Ovary (tissue), 7 donors: ENCODE measurements at regions not wholly inside any gene's neighbourhood (a gene's known extent, or its start where the extent isn't known, plus 50 kb on each side); places are given as distances from the start of the nearest gene placed in this dataset.

Experiments used
- DNase-seq, 5 donors: peaks; one replicate each; pipeline ENCODE4 v3.0.0-alpha.2; 2019 to 2020
- H3K27ac ChIP-seq, 2 donors: fragments of 200-600 bp; one replicate each; pipeline versions ENCODE4 v1.5.1 to v1.8.0; 2019 to 2022
- H3K27me3 ChIP-seq: fragments of 200-600 bp; one replicate; pipeline ENCODE4 v1.8.0; 2022
- H3K36me3 ChIP-seq: fragments of 200-600 bp; sonication (generic); one replicate; pipeline ENCODE4 v1.5.1; 2019
- H3K4me1 ChIP-seq: one replicate; pipeline ENCODE4 v1.8.1; 2013; ENCODE audit warnings: mild to moderate bottlenecking, moderate library complexity; ENCODE audit not compliant: insufficient read depth
- H3K4me3 ChIP-seq: fragments of 200-600 bp; sonication (generic); one replicate; pipeline ENCODE4 v1.5.1; 2017
- H3K9me3 ChIP-seq, 2 donors: fragments of 200-600 bp in 1 of 2; sonication (generic) in 1 of 2; one replicate each; pipeline versions ENCODE4 v1.5.1 to v1.8.1; 2013 to 2019; ENCODE audit warnings: mild to moderate bottlenecking in 1 of 2, moderate library complexity in 1 of 2
- CTCF ChIP-seq, 3 donors: fragments of 450-650 bp in 2 of 3; fragments of 200-600 bp in 1 of 3; IDR thresholded peaks; one replicate each; pipeline versions ENCODE4 v1.5.1 to v1.8.0; 2016 to 2022; ENCODE audit warnings: antibody characterized with exemption in 3 of 3, mild to moderate bottlenecking in 1 of 3
- EP300 ChIP-seq: sonication (generic); formaldehyde crosslinking; IDR thresholded peaks from one replicate; pipeline ENCODE4 v1.6.1; 2017; ENCODE audit warnings: antibody characterized with exemption
- POLR2A ChIP-seq: fragments of 450-650 bp; IDR thresholded peaks from one replicate; pipeline ENCODE4 v1.6.1; 2017; ENCODE audit warnings: antibody characterized with exemption, mild to moderate bottlenecking, moderate library complexity
- WGBS, 3 donors: extraction: QIAGEN DNeasy Blood & Tissue Kit in 1 of 3; methylation state at CpG; one replicate each; pipeline versions ENCODE4 v1.1.5 to v1.1.7; 2013 to 2017; 5-methylcytosine and 5-hydroxymethylcytosine counted together
- intact Hi-C, 4 donors: fragments of 100-400 bp; cut with DNase I; formaldehyde crosslinking; loops; one replicate each; pipeline versions ENCODE4 v1.11.0 to v1.15.1; 2022 to 2023
- donor health status: DM: no; HTN: no; CAD: no; lungs with moderate emphysema.
- donor health status: DM: no; HTN: no; CAD: no.
- donor health status: Bipolar disorder and iron deficiency.
- donor health status: DM: no; HTN: no; CAD: no.
- donor health status: DM: yes; HTN: yes; CAD: no.

- H3K27me3 ChIP-seq = no peaks in the 10 kb centered on the region
- H3K4me1 ChIP-seq = no peaks in the 10 kb centered on the region
- H3K9me3 ChIP-seq = no peaks in the 10 kb centered on the region
- intact Hi-C loops = no loop called here
- no peak overlapping the region for H3K27ac ChIP-seq
- no peak overlapping the region for H3K4me3 ChIP-seq
- H3K36me3 ChIP-seq = no peaks in the 10 kb centered on the region
- DNase-seq = no peak
- no peak for TF ChIP-seq EP300
- no peak for TF ChIP-seq CTCF (IDR thresholded peaks at IDR 0.05)
- no peak for TF ChIP-seq POLR2A
- WGBS, 3 donors = 79 to 90% (median 87%) methylated on average over 2 of the region's 2 CpGs
Observed at GRCh38 chrX:10062980-10063379, 93.8 kb upstream of the CLCN4 start.

DNA sequence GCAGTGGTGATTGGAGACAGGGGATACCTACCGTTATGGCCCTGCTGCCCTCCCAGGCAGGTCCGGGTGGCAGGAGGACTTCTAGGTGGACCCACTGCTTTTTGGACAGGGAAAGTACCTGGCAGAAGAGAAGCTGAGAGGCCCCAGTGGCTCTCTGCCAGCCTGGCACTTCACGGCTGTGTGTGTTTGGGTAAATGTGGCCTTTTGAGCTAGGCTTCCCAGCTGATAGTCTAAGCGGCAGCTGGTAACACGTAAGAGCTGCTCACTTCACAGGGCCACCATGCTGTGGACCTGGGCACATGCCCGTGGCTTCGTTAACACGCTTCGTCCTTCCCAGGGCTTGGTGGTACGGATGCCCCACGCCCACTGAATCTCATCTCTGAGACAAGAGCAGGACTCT is 92.0 kb upstream of the CLCN4 start:
- Histone ChIP-seq H3K27ac (no peak overlapping the region), H3K36me3 (no peaks in the 10 kb centered on the region), H3K4me1 (no peaks in the 10 kb centered on the region), H3K4me3 (no peak overlapping the region), H3K9me3 (no peaks in the 10 kb centered on the region), H3K27me3 (no peaks in the 10 kb centered on the region)
- TF ChIP-seq CTCF (IDR thresholded peaks at IDR 0.05) (no peak), POLR2A (no peak), EP300 (no peak)
- 84 to 88% (median 85%) methylated on average over 11 of the region's 11 CpGs for WGBS, 3 donors
- no peak for DNase-seq
- intact Hi-C loops = no loop called here

GRCh38 chrX:10070714-10071436 is 85.9 kb upstream of the CLCN4 start:
- no peak for TF ChIP-seq EP300
- no peak for TF ChIP-seq CTCF (IDR thresholded peaks at IDR 0.05)
- no peak for TF ChIP-seq POLR2A
- Histone ChIP-seq H3K27ac (no peak overlapping the region), H3K9me3 (no peaks in the 10 kb centered on the region)

DNA sequence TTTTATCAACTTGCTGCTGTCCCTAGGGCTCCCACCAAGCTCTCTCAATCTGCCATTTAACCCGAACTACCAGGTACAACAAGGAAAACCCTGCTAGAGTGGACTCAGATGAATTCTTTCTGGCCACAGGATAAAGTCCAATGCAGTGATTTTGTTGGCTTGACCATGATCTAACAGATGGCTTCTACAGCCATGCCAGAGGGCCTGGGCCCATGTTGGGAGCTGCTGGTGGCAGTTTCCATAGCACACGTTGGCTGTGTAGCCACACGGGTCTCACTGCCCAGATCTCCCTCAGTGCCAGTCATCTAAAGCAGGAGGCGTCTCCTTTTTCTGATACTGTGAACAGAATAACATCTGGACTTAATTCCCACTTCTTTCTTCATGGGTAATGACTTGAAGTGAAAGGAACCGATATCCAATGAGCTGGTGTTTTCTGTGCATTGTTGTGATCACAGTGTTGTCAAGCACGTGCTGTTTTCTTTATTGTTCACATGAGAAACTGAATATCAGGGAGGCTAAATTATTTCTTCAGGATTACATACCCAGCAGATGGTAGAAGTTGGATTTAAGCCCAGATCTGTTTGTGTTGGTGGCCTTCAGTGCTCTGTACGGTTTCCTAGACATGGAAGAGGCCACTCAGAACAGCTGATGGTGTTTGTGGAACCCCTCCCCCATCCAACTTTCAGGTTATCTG is 85.2 kb upstream of the CLCN4 start:
- Histone ChIP-seq H3K9me3 (no peaks in the 10 kb centered on the region), H3K27me3 (no peaks in the 10 kb centered on the region), H3K4me1 (no peaks in the 10 kb centered on the region), H3K4me3 (no peak overlapping the region), H3K36me3 (no peaks in the 10 kb centered on the region), H3K27ac (no peak overlapping the region)
- no peak for DNase-seq
- TF ChIP-seq EP300 (no peak), POLR2A (no peak), CTCF (IDR thresholded peaks at IDR 0.05) (no peak)
- WGBS, 3 donors = 57 to 64% (median 63%) methylated on average over 7 of the region's 7 CpGs
- intact Hi-C loops = no loop called here

More at GRCh38 chrX:10070714-10071436, 85.9 kb upstream of the CLCN4 start:
- H3K4me1 ChIP-seq = no peaks in the 10 kb centered on the region
- H3K36me3 ChIP-seq = no peaks in the 10 kb centered on the region
- no peak overlapping the region for H3K4me3 ChIP-seq
- DNase-seq = no peak
- H3K27me3 ChIP-seq = no peaks in the 10 kb centered on the region
- intact Hi-C loops = no loop called here
- WGBS, 3 donors = 80 to 84% (median 81%) methylated on average over 7 of the region's 7 CpGs
